ENCODE measurements at regions not wholly inside any gene's neighbourhood (a gene's known extent, or its start where the extent isn't known, plus 50 kb on each side); places are given as distances from the start of the nearest gene placed in this dataset.

DNA sequence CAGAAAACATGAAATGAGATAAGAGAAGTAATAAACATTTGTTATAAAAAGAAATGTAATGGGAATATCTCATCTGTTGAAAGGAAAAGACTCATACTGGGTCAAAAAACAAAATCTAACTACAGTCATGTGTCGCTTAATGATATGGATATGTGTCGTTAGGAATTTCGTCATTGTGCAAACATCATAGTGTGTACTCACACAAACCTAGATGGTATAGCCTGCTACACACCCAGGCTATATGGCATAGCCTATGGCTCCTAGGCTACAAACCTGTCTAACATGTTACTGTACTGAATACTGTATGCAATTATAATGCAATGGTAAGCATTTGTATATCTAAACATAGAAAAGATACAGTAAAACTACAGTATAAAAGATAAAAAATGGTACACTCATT, 89.8 kb upstream of the ZC3H12C start:
- ChIA-PET CTCF (no interaction called here), POLR2A (no interaction called here)
- Mint-ChIP-seq H3K4me3 (ENCODE audit: unreplicated experiment) (no peak overlapping the region), H3K27me3 (ENCODE audit: insufficient read depth, unreplicated experiment) (no peaks in the 10 kb centered on the region), H3K9me3 (ENCODE audit: unreplicated experiment) (no peaks in the 10 kb centered on the region), H3K36me3 (ENCODE audit: insufficient read depth, unreplicated experiment) (no peaks in the 10 kb centered on the region), H3K27ac (ENCODE audit: low read depth, unreplicated experiment) (no peak overlapping the region), H3K4me1 (ENCODE audit: insufficient read depth, unreplicated experiment) (peaks cover 9% of the 10 kb centered on the region)
- intact Hi-C loops (cut with micrococcal nuclease) = no loop called here
- no peak for TF ChIP-seq CTCF (IDR thresholded peaks at IDR 0.05; ENCODE audit: unreplicated experiment)
- BruUV-seq (replicated peaks) = no TSS peak
- no peak for DNase-seq (ENCODE audit: unreplicated experiment)

DNA sequence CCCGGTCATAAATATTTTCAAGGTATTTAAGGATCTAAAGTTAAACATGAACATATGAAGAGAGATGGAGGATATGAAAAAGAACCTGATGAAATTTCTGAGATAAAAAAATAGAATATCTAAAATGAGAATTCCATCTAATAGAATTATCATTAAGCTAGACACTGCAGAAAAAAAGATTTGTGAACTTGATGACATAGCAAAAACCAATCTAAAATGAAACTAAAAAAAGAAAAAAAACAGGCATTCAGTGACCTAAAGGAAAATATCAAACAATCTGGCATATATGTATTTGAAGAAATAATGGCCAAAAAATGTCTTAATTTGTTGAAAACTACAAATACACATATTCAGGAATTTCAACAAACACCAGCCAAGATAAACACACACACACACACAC, 81.6 kb upstream of the ZC3H12C start:
- no peaks in the 10 kb centered on the region for H3K4me1 Mint-ChIP-seq (ENCODE audit: insufficient read depth, unreplicated experiment)
- peaks cover 18% of the 10 kb centered on the region for H3K9me3 Mint-ChIP-seq (ENCODE audit: unreplicated experiment)
- no peak for DNase-seq (ENCODE audit: unreplicated experiment)
- H3K27me3 Mint-ChIP-seq (ENCODE audit: insufficient read depth, unreplicated experiment) = no peaks in the 10 kb centered on the region
- no peak overlapping the region for H3K4me3 Mint-ChIP-seq (ENCODE audit: unreplicated experiment)
- POLR2A ChIA-PET = interaction anchor here (0.6 to 1.1 kb wide), 4 partner anchors 9 to 284 kb away, joined by 3 read pairs; no protein-coding TSS in a partner anchor
- CTCF ChIA-PET = no interaction called here
- intact Hi-C loops (cut with micrococcal nuclease) = no loop called here
- no peaks in the 10 kb centered on the region for H3K36me3 Mint-ChIP-seq (ENCODE audit: insufficient read depth, unreplicated experiment)
- no peak overlapping the region for H3K27ac Mint-ChIP-seq (ENCODE audit: low read depth, unreplicated experiment)
- no peak for TF ChIP-seq CTCF (IDR thresholded peaks at IDR 0.05; ENCODE audit: unreplicated experiment)
- BruUV-seq (replicated peaks) = no TSS peak

DNA sequence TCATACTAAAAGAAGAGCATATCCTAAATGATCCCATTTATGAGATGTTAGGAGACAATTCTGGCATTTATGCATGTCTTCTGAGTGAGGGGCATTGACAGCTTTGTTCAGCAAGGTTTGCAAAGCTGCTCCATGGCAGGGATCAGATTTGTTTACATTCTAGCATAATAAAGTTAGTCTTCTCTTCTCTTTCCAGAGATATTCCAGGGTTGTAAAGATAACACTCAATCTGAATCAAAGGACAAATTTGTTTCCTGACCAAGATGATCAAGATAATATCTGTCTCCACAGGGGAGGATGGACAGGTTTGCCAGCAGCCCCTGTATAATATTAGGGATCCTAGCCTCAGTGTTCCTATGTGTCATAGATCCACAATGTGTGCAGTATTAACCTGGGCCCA, 77.5 kb upstream of the ZC3H12C start:
- H3K4me1 Mint-ChIP-seq (ENCODE audit: insufficient read depth, unreplicated experiment) = no peaks in the 10 kb centered on the region
- DNase-seq (ENCODE audit: unreplicated experiment) = no peak
- intact Hi-C loops (cut with micrococcal nuclease) = no loop called here
- H3K4me3 Mint-ChIP-seq (ENCODE audit: unreplicated experiment) = no peak overlapping the region
- no peak for TF ChIP-seq CTCF (IDR thresholded peaks at IDR 0.05; ENCODE audit: unreplicated experiment)
- no peaks in the 10 kb centered on the region for H3K36me3 Mint-ChIP-seq (ENCODE audit: insufficient read depth, unreplicated experiment)
- no peaks in the 10 kb centered on the region for H3K27me3 Mint-ChIP-seq (ENCODE audit: insufficient read depth, unreplicated experiment)
- H3K9me3 Mint-ChIP-seq (ENCODE audit: unreplicated experiment) = peaks cover 18% of the 10 kb centered on the region
- CTCF ChIA-PET = interaction anchor here (0.6 to 1.2 kb wide), 2 partner anchors 8 to 10 kb away, joined by 3 to 5 read pairs; no protein-coding TSS in a partner anchor
- H3K27ac Mint-ChIP-seq (ENCODE audit: low read depth, unreplicated experiment) = no peak overlapping the region
- POLR2A ChIA-PET = interaction anchor here (0.6 to 0.7 kb wide), 2 partner anchors 14 to 59 kb away, joined by 3 to 4 read pairs; no protein-coding TSS in a partner anchor
- BruUV-seq (replicated peaks) = no TSS peak

GRCh38 chr11:110019675-110020074, 73.5 kb upstream of the ZC3H12C start:
- intact Hi-C loops (cut with micrococcal nuclease) = no loop called here

More at GRCh38 chr11:110019675-110020074, 73.5 kb upstream of the ZC3H12C start:
- no peak for TF ChIP-seq CTCF (IDR thresholded peaks at IDR 0.05; ENCODE audit: unreplicated experiment)
- H3K27me3 Mint-ChIP-seq (ENCODE audit: insufficient read depth, unreplicated experiment) = no peaks in the 10 kb centered on the region
- BruUV-seq (replicated peaks) = no TSS peak
- ChIA-PET POLR2A (interaction anchor here (0.7 kb wide), 1 partner anchor 227 kb away, joined by 3 read pairs; no protein-coding TSS in a partner anchor), CTCF (no interaction called here)
- no peak overlapping the region for H3K27ac Mint-ChIP-seq (ENCODE audit: low read depth, unreplicated experiment)
- H3K9me3 Mint-ChIP-seq (ENCODE audit: unreplicated experiment) = peaks cover 8% of the 10 kb centered on the region
- H3K4me3 Mint-ChIP-seq (ENCODE audit: unreplicated experiment) = no peak overlapping the region
- H3K36me3 Mint-ChIP-seq (ENCODE audit: insufficient read depth, unreplicated experiment) = no peaks in the 10 kb centered on the region
- DNase-seq (ENCODE audit: unreplicated experiment) = no peak
- peaks cover 10% of the 10 kb centered on the region for H3K4me1 Mint-ChIP-seq (ENCODE audit: insufficient read depth, unreplicated experiment)
